HEK293T (cell line): ENCODE measurements at regions not wholly inside any gene's neighbourhood (a gene's known extent, or its start where the extent isn't known, plus 50 kb on each side); places are given as distances from the start of the nearest gene placed in this dataset.

ENCODE experiments used
- FOXK2 ChIP-seq: fragments of 450-650 bp; IDR thresholded peaks from 2 replicates; pipeline ENCODE4 v1.6.1; 2016; ENCODE audit warnings: mild to moderate bottlenecking
- FOXM1 ChIP-seq: fragments of 450-650 bp; IDR thresholded peaks from 2 replicates; pipeline ENCODE4 v1.6.1; 2017; ENCODE audit warnings: mild to moderate bottlenecking, borderline replicate concordance
- L3MBTL2 ChIP-seq: fragments of 450-650 bp; conservative IDR thresholded peaks from 2 replicates; pipeline ENCODE4 v1.6.1; 2016; ENCODE audit warnings: mild to moderate bottlenecking
- SP1 ChIP-seq: fragments of 450-650 bp; IDR thresholded peaks from 2 replicates; pipeline ENCODE4 v1.6.1; 2017
- SUZ12 ChIP-seq: fragments of 450-650 bp; IDR thresholded peaks from 2 replicates; pipeline ENCODE4 v1.6.1; 2016; ENCODE audit warnings: mild to moderate bottlenecking
- TARDBP ChIP-seq: fragments of 450-650 bp; IDR thresholded peaks from 2 replicates; pipeline ENCODE4 v1.6.1; 2016
- ZNF384 ChIP-seq: fragments of 450-650 bp; IDR thresholded peaks from 2 replicates; pipeline ENCODE4 v1.6.1; 2016

GRCh38 chr4:30867427-30867826 lies 147.3 kb downstream of the PCDH7 start:
- TF ChIP-seq FOXM1 = no peak
- TF ChIP-seq L3MBTL2 = no peak
- TF ChIP-seq SP1 = no peak
- TF ChIP-seq ZNF384 = no peak
- TF ChIP-seq SUZ12 = no peak
- no peak for TF ChIP-seq FOXK2
- TF ChIP-seq TARDBP = no peak
